T47D (cell line): ENCODE measurements at regions not wholly inside any gene's neighbourhood (a gene's known extent, or its start where the extent isn't known, plus 50 kb on each side); places are given as distances from the start of the nearest gene placed in this dataset.

ENCODE experiments used
- DNase-seq, 2 experiments: peaks; one replicate each; pipeline versions ENCODE4 v3.0.0 to v3.0.0-alpha.2; 2011 to 2012; ENCODE audit warnings: low read depth in 1 of 2, low spot score in 1 of 2
- JUND ChIP-seq: IDR thresholded peaks from 2 replicates; pipeline ENCODE4 v1.6.1; 2012; ENCODE audit warnings: low read depth
- in situ Hi-C: cut with HindIII; loops from 2 replicates; pipeline ENCODE4 v1.10.0; 2016; ENCODE audit warnings: low sequenced_read_pairs, low pct_unique_long_range_greater_than_20kb

DNA sequence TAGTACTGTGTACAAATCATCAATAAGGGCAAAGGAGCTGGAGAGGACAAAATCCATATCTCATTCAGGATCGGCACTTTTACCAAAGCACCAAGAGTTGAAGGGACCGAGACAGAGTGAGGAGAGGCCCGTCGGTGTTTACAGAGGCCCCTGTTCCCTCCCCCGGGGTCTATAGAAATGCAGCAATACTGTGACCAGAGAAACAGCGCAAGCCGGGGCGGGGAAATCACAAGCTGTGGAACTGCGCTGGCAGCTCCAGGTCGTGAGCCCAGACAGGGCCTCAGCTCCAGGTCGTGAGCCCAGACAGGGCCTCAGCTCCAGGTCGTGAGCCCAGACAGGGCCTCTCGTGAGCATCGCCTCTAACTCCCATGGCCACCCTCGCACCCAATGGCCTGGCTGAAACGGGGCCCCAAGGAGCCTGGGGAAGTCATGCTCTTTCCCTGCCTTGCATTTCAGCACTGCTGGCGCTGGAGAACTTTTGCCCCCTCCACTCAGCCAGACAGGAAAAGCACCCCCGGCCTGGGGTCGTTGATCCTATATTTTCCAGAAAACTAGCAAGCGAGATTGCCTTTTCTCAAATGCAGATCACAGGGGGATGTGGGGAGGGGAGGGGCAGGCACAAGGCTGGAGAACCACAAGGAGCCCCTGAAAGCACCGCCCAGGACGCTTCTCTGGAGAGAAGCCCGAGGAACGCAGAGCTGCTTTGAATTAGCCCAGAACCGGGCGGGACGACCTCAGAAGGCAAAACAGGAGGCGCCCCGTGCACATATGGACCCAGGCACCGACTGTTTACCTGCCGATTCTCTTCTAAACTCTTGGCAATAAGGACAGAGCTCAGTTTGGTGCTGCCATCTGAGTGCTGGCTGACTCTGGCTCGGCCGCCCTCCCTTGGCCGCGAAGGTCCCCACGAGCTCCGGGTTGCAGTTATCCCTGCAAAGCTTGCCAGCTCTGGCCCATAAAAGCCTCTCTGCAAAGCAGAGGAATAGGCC lies 223.7 kb downstream of the ACKR3 start:
- DNase-seq = no peak
- in situ Hi-C loops = no loop called here
- no peak for TF ChIP-seq JUND

DNA sequence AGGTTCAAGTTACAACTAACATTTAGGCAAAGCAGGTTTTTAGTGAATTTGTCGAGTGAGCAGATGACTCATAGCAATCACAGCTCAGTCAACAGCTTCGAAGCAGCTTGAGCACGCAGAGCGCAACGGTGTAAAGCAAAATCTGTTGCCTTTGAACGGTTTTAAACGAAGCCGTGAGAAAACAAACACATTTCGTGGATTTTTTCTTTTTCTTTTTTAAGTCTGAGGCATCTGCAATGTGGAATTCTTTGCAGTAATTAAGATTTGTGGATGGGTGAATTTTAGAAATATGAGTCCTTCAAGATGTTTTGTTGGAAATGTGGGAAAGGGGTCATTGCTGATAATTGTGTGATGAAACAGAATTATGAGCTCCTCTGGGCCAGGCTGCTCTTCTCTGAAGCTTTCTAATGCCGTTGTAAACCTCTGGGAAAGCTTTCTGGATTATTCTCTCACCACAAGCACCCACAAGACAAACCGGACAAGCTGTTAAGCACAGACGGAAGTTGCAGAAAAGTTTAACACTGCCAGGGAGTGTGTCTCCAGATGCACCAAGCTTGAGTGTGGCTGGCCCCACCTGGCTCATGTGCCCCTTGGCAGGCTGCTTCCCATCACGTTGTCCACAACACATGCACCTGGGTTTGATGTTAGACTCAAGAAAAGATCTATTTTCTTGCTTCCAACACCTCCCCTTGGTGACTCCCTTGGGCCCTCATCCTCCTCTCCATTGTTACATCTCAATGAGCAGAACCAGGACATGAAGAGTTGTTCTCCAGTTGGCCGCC lies 224.7 kb downstream of the ACKR3 start:
- in situ Hi-C loops = no loop called here
- no peak for DNase-seq
- TF ChIP-seq JUND = no peak

DNA sequence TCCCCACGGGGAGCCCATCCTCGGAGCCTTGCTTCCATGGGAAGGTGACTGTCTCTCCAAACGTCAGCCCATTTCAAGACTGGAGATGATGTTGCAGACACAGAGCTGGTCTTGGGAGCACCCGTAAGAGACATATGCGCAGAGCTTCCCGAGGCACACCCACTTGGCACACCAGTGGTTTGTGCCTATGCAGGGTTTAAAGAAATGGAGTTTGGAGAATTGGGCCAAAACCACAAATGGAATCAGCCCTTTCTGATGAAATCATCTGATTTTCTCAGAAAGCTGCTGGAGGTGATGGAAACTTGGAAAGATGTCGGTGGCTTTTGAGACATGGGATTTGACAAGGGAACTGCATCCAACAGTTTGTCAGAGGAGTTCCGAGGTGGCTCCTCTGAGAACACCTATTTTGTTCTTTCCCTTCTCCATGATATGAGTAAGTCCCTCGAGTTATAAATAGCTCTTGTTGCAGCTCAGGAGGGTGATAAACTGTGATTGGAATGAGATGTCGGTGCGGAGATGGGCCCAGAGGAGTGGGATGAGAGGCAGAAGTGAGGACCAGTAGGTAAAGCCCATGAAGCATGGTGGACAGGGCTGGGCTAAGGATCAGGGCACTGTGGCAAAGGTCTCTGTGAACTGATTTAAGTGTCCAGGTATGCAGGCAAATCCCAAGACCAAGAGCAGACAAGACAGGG lies 225.7 kb downstream of the ACKR3 start:
- in situ Hi-C loops = no loop called here
- no peak for TF ChIP-seq JUND
- DNase-seq = no peak

DNA sequence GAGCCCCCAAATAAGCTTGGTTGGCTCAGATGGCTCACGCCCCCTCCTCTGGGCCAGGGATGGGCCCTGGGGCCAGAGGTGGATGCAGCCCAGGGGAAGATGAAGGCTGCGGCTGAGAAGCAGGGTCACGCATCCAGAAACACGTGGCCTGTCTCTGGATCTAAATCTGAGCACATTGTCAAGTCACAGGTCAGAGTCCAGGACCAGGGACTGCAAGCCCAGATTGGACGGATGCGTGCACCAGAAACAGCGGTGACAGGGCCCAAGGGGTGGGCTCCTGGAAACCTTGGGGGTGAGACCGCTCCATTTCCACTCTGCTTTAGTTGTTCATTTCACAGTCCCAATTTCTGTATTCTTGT lies 226.2 kb downstream of the ACKR3 start:
- in situ Hi-C loops = no loop called here
- DNase-seq = no peak
- TF ChIP-seq JUND = no peak

DNA sequence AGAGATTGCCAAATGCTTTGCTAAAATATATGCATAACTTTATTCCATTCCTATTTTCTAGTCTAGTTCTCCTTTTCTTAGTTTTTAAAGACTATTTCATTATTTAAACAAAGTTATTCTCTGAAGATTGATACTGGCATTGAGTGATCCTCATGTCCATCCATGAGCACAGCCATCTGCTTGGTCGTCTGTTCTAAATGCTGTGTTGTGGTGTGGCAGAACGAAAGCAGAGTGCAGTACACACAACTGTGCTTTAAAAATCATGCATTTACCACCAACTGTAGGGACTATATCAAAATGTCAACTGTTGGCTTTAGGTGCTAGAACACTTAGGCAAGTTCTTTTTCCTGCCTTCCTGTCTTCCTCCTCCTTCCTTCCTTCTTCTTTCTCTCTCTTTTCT lies 226.6 kb downstream of the ACKR3 start:
- in situ Hi-C loops = no loop called here
- DNase-seq = no peak
- no peak for TF ChIP-seq JUND

DNA sequence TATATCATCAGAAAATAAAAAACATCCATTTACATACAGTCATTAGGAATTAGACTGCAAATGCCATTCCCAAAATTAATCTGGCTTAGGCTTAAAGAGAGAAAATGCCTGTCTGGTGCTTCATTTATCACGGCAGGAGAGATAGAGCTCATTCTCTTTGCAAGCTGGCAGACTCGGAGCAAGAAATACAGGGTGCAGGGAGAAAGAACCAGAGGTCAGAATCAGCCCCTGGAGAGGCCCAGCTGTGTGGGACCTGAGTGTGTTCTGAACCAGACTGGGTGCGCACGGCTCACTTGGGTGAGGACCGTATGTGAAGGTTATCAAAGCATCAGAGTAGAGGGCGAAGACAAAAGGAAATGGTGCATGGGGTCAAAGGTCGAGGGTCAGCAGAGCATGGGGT lies 227.8 kb downstream of the ACKR3 start:
- no peak for TF ChIP-seq JUND
- no peak for DNase-seq
- in situ Hi-C loops = no loop called here

DNA sequence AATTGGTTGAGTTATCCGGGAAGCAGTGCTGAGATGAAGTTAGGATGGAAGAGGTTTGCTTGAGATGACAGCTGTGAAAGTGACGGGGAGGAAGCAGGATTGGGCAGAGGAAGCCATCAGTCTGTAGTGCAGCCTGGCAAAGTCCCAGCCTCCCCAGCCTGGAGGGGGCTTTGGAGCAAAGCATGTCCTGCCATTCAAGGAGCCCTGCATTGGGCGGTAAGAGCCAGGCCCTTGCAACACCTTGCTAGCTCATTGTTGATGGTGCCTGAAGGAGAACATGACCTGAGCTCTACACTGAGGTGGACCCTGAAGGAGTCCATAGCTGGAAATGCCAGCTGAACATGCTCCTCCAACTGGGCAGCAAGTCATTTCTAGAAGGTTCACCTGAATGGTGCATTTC lies 228.9 kb downstream of the ACKR3 start:
- no peak for TF ChIP-seq JUND
- no peak for DNase-seq

DNA sequence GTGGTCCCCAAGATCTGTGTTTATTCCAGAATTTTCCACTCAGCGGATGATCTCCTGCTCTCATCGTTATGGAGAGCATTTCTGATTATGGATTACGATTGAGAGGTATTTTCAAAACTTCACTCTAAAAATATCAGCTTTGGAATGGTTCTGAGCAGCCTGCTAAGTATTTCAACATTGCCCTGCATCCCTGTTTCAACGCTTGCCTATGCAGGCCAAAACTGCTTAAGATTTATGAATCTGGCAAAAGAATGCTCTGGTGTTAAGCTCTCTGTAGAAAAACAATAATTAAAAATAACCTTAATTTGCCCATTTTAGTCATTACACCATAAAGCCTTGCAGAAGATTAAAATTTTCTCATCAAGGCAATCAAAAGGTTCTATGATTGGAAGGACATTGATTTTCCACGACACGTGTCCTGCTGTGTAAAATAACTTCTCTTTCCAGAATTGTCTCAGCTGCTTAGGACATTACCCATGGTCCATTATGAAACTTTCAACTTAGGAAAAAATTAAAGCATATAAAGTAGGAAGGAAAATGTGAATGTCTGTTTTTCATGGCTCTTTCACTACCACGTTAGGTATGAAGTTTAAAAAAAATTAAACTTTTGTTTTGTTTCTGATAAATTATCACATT lies 229.9 kb downstream of the ACKR3 start:
- no peak for DNase-seq
- no peak for TF ChIP-seq JUND
- in situ Hi-C loops = no loop called here

More for the DNA sequence above, 228.9 kb downstream of the ACKR3 start:
- in situ Hi-C loops = no loop called here

DNA sequence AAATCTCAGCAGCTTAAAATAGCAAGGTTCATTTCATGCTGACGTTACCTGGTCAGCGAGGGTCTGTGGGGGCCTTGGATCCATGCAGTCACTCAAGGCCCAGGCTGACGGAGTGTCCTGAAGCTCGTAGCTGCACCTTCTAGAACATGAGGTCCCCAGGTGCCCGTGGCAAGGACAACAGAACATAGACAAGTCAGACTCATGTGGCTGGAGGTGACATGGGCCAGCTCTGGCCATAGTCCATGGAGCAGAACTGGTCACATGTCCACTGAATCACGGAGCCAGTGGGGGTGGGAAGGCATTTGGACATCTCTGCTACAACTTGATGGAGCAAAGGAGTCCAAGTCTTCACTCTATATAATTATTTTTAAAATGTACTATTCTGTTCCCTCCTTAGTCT lies 233.2 kb downstream of the ACKR3 start:
- DNase-seq = no peak
- in situ Hi-C loops = no loop called here
- no peak for TF ChIP-seq JUND

DNA sequence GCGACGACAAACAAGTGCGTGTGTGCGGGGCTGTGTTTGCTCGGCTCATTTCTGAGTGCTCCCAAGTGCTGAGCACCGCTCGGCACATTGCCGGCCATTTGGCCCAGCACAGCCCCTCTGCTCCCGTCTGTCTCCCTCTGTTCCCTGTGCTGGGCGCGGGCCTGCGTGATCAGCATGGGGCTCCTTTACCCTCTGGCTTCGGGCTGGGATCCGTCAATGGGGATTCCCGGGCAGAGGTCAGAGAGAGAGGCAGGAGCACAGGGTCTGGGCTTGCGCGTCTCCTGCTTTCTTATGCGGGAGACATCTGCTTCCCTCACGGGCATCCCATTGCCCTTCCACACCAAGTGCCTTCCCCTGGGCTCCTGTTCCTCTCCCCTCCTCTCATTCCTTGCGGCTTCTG lies 234.0 kb downstream of the ACKR3 start:
- no peak for DNase-seq
- TF ChIP-seq JUND = no peak
- in situ Hi-C loops = no loop called here

DNA sequence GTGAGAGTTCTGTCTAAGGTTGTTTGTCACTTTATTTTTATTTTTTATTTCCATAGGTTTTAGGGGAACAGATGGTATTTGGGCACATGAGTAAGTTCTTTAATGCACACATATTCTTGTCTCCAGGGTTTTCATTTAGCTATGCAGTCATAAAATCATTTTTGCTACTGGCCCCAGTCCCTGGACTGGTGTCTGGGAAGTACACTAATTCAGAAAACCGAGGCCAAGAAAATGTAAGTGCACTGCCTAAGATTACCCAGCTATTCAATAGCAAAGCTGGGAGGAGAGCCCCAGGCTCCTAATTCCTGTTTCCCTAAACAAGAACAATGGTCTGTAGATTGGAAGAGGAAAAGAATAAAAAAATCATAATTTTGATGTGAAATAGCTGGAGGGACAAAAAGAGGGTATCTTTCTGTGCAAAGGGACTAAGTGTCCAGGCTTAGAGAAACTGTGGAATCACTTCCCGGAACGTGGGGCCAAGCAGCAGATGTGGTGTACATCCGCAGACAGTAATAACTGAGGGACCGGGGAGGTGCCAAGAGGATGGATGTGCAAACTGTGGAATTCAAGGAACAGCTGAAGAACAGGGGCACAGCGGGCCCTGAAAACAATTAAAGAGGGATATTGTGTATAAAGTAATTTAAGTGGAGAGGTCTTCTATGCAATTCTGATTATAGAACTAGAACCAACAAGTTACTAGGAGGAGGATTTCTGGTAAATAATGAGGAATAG lies 236.3 kb downstream of the ACKR3 start:
- no peak for TF ChIP-seq JUND
- in situ Hi-C loops = no loop called here

DNA sequence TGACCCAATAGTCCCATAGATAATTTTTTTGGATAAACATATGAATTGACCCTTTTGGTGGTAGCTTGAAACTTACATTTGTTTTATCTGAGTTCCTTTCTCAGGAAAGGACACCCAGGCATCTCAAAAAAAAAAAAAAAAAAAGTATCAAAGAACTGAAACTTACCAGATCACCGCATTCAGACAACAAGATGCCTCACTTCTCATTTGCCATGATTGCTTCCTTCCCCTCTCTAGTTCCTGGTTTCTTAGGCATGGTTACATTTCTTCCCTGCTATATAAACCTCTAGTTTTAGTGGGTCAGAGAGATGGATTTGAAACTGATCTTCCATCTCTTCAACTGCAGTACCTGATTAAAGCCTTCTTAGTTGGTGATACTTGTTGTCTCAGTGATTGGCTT lies 240.1 kb downstream of the ACKR3 start:
- DNase-seq = no peak
- no peak for TF ChIP-seq JUND
- in situ Hi-C loops = no loop called here

More for the DNA sequence above, 236.3 kb downstream of the ACKR3 start:
- DNase-seq = no peak
